H1 (cell line): ENCODE measurements at regions not wholly inside any gene's neighbourhood (a gene's known extent, or its start where the extent isn't known, plus 50 kb on each side); places are given as distances from the start of the nearest gene placed in this dataset.

ENCODE experiments used
- CTCF ChIA-PET: fragments of 300-600 bp; sonication (Branson Sonifier 250); formaldehyde crosslinking; loops from one replicate; lab custom pipeline; 2021; ENCODE audit not compliant: partially characterized antibody; lab: Charles Lee
- POLR2A ChIA-PET: fragments of 300-600 bp; sonication (Branson Sonifier 250); formaldehyde crosslinking; loops from one replicate; lab custom pipeline; 2021; ENCODE audit warnings: inconsistent platforms; ENCODE audit not compliant: partially characterized antibody; lab: Charles Lee
- DNase-seq, 2 experiments: peaks; one replicate each; pipeline versions ENCODE4 v3.0.0 to v3.0.0-alpha.2; 2010 to 2022; ENCODE audit warnings: low spot score in 2 of 2, low read depth in 1 of 2, mixed read lengths in 1 of 2
- FAIRE-seq: peaks from 2 replicates; lab custom pipeline; 2011; peaks lifted over from hg19 to GRCh38; lab: Jason Lieb, UNC
- H2AFZ ChIP-seq: 2 replicates; pipeline ENCODE4 v1.8.1; 2012; ENCODE audit warnings: low read length, inconsistent platforms
- H2AK5ac ChIP-seq: 2 replicates; pipeline ENCODE4 v1.6.1; 2013; ENCODE audit warnings: low read depth, low read length
- H2BK120ac ChIP-seq: replicated peaks from 2 replicates; pipeline ENCODE3; 2013; ENCODE audit warnings: low read depth, low read length, inconsistent platforms
- H2BK12ac ChIP-seq: 2 replicates; pipeline ENCODE4 v1.6.1; 2013; ENCODE audit warnings: low read depth, low read length
- H2BK15ac ChIP-seq: 2 replicates; pipeline ENCODE4 v1.6.1; 2013; ENCODE audit warnings: low read length
- H2BK20ac ChIP-seq: 2 replicates; pipeline ENCODE4 v1.6.1; 2013; ENCODE audit warnings: low read length
- H2BK5ac ChIP-seq: 2 replicates; pipeline ENCODE4 v1.6.1; 2013; ENCODE audit warnings: low read depth, low read length
- H3K14ac ChIP-seq: 2 replicates; pipeline ENCODE4 v1.6.1; 2013; ENCODE audit warnings: inconsistent platforms; ENCODE audit not compliant: insufficient read length
- H3K18ac ChIP-seq: 2 replicates; pipeline ENCODE4 v1.6.1; 2013; ENCODE audit warnings: low read length; ENCODE audit errors: extremely low read depth
- H3K23ac ChIP-seq: 2 replicates; pipeline ENCODE4 v1.6.1; 2013; ENCODE audit warnings: inconsistent platforms; ENCODE audit not compliant: insufficient read length
- H3K23me2 ChIP-seq: 2 replicates; pipeline ENCODE4 v1.6.1; 2013; ENCODE audit warnings: low read depth, low read length
- H3K27ac ChIP-seq: 2 replicates; pipeline ENCODE4 v1.6.1; 2011; ENCODE audit warnings: low read depth, low read length, inconsistent platforms
- H3K27me3 ChIP-seq, 4 experiments: replicated peaks in 1 of 4; 1 replicate in 1 of 4; 2 replicates in 3 of 4; pipeline versions ENCODE4 v1.6.1 to v1.8.1; 2011 to 2013; ENCODE audit warnings: low read length in 3 of 4, mild to moderate bottlenecking in 3 of 4, inconsistent platforms in 2 of 4, mixed read lengths in 2 of 4, moderate library complexity in 1 of 4; ENCODE audit not compliant: control insufficient read depth in 3 of 4, insufficient read depth in 3 of 4; ENCODE audit errors: extremely low read depth in 1 of 4
- H3K36me3 ChIP-seq, 4 experiments: 2 replicates each; pipeline versions ENCODE4 v1.6.1 to v1.8.1; 2011 to 2013; ENCODE audit warnings: mild to moderate bottlenecking in 4 of 4, low read length in 3 of 4, moderate library complexity in 2 of 4, control low read depth in 1 of 4, inconsistent platforms in 1 of 4; ENCODE audit not compliant: insufficient read depth in 4 of 4, control insufficient read depth in 2 of 4
- H3K4ac ChIP-seq: replicated peaks from 2 replicates; pipeline ENCODE3; 2013; ENCODE audit warnings: low read length, low read depth, mixed read lengths, inconsistent platforms; ENCODE audit not compliant: insufficient read length
- H3K4me1 ChIP-seq, 4 experiments: replicated peaks in 1 of 4; 1 replicate in 1 of 4; 2 replicates in 3 of 4; pipeline versions ENCODE4 v1.6.1 to v1.8.1; 2011 to 2013; ENCODE audit warnings: low read length in 3 of 4, inconsistent platforms in 2 of 4, mixed read lengths in 1 of 4; ENCODE audit not compliant: insufficient read depth in 4 of 4, control insufficient read depth in 3 of 4
- H3K4me2 ChIP-seq, 2 experiments: 2 replicates each; pipeline versions ENCODE4 v1.6.1 to v1.8.1; 2011 to 2013; ENCODE audit warnings: low read depth in 2 of 2, low read length in 2 of 2, control low read depth in 1 of 2, inconsistent platforms in 1 of 2, mild to moderate bottlenecking in 1 of 2; ENCODE audit not compliant: insufficient read depth in 1 of 2
- H3K4me3 ChIP-seq, 4 experiments: fragments of 200-600, 300-600 bp in 1 of 4; sonication (generic), shearing (Covaris generic), sonication (Bioruptor Twin) in 1 of 4; 2 replicates each; pipeline versions ENCODE4 v1.5.1 to v1.8.1; 2011 to 2016; ENCODE audit warnings: low read length in 4 of 4, low read depth in 3 of 4, control low read depth in 2 of 4, inconsistent platforms in 2 of 4, mild to moderate bottlenecking in 2 of 4, mixed read lengths in 1 of 4, moderate library complexity in 1 of 4; ENCODE audit not compliant: insufficient read depth in 2 of 4; ENCODE audit errors: extremely low read depth in 1 of 4
- H3K56ac ChIP-seq: replicated peaks from 2 replicates; pipeline ENCODE3; 2013; ENCODE audit warnings: low read depth, mild to moderate bottlenecking, mixed read lengths, low read length, inconsistent platforms; ENCODE audit not compliant: insufficient read length
- H3K79me1 ChIP-seq: 2 replicates; pipeline ENCODE4 v1.6.1; 2013; ENCODE audit warnings: low read depth, low read length, control low read depth
- H3K79me2 ChIP-seq, 2 experiments: 2 replicates each; pipeline versions ENCODE4 v1.6.1 to v1.8.1; 2012 to 2013; ENCODE audit warnings: low read length in 2 of 2, mild to moderate bottlenecking in 2 of 2, inconsistent platforms in 1 of 2; ENCODE audit not compliant: insufficient read depth in 2 of 2, control insufficient read depth in 1 of 2
- H3K9ac ChIP-seq, 4 experiments: replicated peaks in 1 of 4; 1 replicate in 1 of 4; 2 replicates in 3 of 4; pipeline versions ENCODE4 v1.6.1 to v1.8.1; 2011 to 2013; ENCODE audit warnings: low read depth in 3 of 4, low read length in 3 of 4, control low read depth in 2 of 4, mild to moderate bottlenecking in 2 of 4, moderate library complexity in 2 of 4, inconsistent platforms in 1 of 4; ENCODE audit errors: extremely low read depth in 1 of 4
- H3K9me3 ChIP-seq, 2 experiments: 2 replicates each; pipeline versions ENCODE4 v1.6.1 to v1.8.1; 2012 to 2013; ENCODE audit warnings: mild to moderate bottlenecking in 2 of 2, moderate library complexity in 2 of 2, control low read depth in 1 of 2, inconsistent platforms in 1 of 2, low read depth in 1 of 2, low read length in 1 of 2, mixed read lengths in 1 of 2; ENCODE audit not compliant: insufficient read depth in 2 of 2
- H4K20me1 ChIP-seq, 2 experiments: replicated peaks in 1 of 2; 2 replicates each; pipeline versions ENCODE3 to v1.8.1; 2011 to 2013; ENCODE audit warnings: inconsistent platforms in 2 of 2, low read length in 2 of 2, mild to moderate bottlenecking in 1 of 2; ENCODE audit not compliant: insufficient read depth in 2 of 2, control insufficient read depth in 1 of 2
- H4K5ac ChIP-seq: 2 replicates; pipeline ENCODE4 v1.6.1; 2013; ENCODE audit warnings: low read length, low read depth, mixed read lengths, inconsistent platforms; ENCODE audit not compliant: insufficient read length
- H4K8ac ChIP-seq: 2 replicates; pipeline ENCODE4 v1.8.0; 2013; ENCODE audit warnings: mild to moderate bottlenecking, moderate library complexity, low read length, inconsistent platforms; ENCODE audit not compliant: insufficient read depth; ENCODE audit errors: extremely low read depth
- H4K91ac ChIP-seq: replicated peaks from 2 replicates; pipeline ENCODE3; 2013; ENCODE audit warnings: low read length, mixed read lengths, inconsistent platforms; ENCODE audit not compliant: insufficient read length
- ATF3 ChIP-seq: IDR thresholded peaks from 2 replicates; pipeline ENCODE4 v1.6.1; 2011; ENCODE audit warnings: low read depth, mild to moderate bottlenecking, low read length; ENCODE audit not compliant: insufficient read depth
- BRCA1 ChIP-seq: IDR thresholded peaks from 2 replicates; pipeline ENCODE4 v1.6.1; 2012; ENCODE audit warnings: low read depth, low read length, improper control_type of control experiment
- CBX5 ChIP-seq: fragments of 300-800, 300-1000 bp; sonication (generic); IDR thresholded peaks from 2 replicates; pipeline ENCODE4 v1.7.1; 2016; ENCODE audit warnings: antibody characterized with exemption, low read length, low read depth
- CBX8 ChIP-seq: fragments of 300-800, 300-1000 bp; sonication (generic); IDR thresholded peaks from 2 replicates; pipeline ENCODE4 v1.7.1; 2016; ENCODE audit warnings: low read depth, low read length, borderline replicate concordance
- CHD1 ChIP-seq: IDR thresholded peaks from 2 replicates; pipeline ENCODE4 v1.6.1; 2012; ENCODE audit warnings: low read depth, low read length, improper control_type of control experiment
- HDAC6 ChIP-seq: IDR thresholded peaks from one replicate; pipeline ENCODE4 v1.7.1; 2012; ENCODE audit warnings: low read depth, mild to moderate bottlenecking, inconsistent platforms, low read length, moderate library complexity
- KDM1A ChIP-seq: fragments of 200-600, 300-600 bp; sonication (generic); IDR thresholded peaks from 2 replicates; pipeline ENCODE4 v1.7.1; 2016; ENCODE audit warnings: mild to moderate bottlenecking, low read length, borderline replicate concordance
- SAP30 ChIP-seq: fragments of 300-600 bp; sonication (generic); IDR thresholded peaks from 2 replicates; pipeline ENCODE4 v1.7.1; 2012; ENCODE audit warnings: low read length, moderate library complexity, mild to moderate bottlenecking, inconsistent platforms; ENCODE audit not compliant: insufficient read depth, insufficient replicate concordance
- SRF ChIP-seq: IDR thresholded peaks from 2 replicates; pipeline ENCODE4 v1.6.1; 2011; ENCODE audit warnings: mild to moderate bottlenecking, low read depth, low read length, moderate library complexity
- SUZ12 ChIP-seq: fragments of 200-600 bp; sonication (generic); IDR thresholded peaks from 2 replicates; pipeline ENCODE4 v1.6.1; 2012; ENCODE audit warnings: mild to moderate bottlenecking, inconsistent platforms, low read length, moderate library complexity, mixed read lengths
- TAF1 ChIP-seq: IDR thresholded peaks from 2 replicates; pipeline ENCODE4 v1.6.1; 2011; ENCODE audit warnings: mild to moderate bottlenecking, low read depth, low read length
- TAF7 ChIP-seq: optimal IDR thresholded peaks from 2 replicates; pipeline ENCODE3; 2011; ENCODE audit warnings: low read depth, mild to moderate bottlenecking, inconsistent platforms, low read length, moderate library complexity, borderline replicate concordance
- TBP ChIP-seq: IDR thresholded peaks from 2 replicates; pipeline ENCODE4 v1.6.1; 2011; ENCODE audit warnings: low read depth, low read length, improper control_type of control experiment
- WGBS, 2 experiments: shearing (Covaris generic) in 1 of 2; methylation state at CpG; one replicate each; pipeline versions ENCODE4 v1.1.6 to v1.1.7; 2013 to 2015; ENCODE audit warnings: low lambda C conversion rate in 2 of 2, mixed read lengths in 2 of 2, inconsistent platforms in 1 of 2, low coverage in 1 of 2, missing lambda C conversion rate in 1 of 2; ENCODE audit not compliant: insufficient replicate concordance in 2 of 2, insufficient coverage in 1 of 2, insufficient read length in 1 of 2; ENCODE audit errors: extremely low coverage in 1 of 2, missing lambda C conversion rate in 1 of 2; 5-methylcytosine and 5-hydroxymethylcytosine counted together

GRCh38 chr18:73696171-73696570 lies 451.5 kb downstream of the FBXO15 start:
- DNase-seq (no peak), FAIRE-seq (no peak)
- TF ChIP-seq TAF7 (no peak), SAP30 (no peak), KDM1A (no peak), CBX8 (no peak), TAF1 (no peak), SRF (no peak), TBP (no peak), CBX5 (no peak), BRCA1 (no peak), SUZ12 (no peak), HDAC6 (no peak), ATF3 (no peak), CHD1 (no peak)
- H3K4ac ChIP-seq: no peak overlapping the region
- no peak overlapping the region for H2BK20ac ChIP-seq
- no peak overlapping the region for H3K4me3 ChIP-seq
- no peaks in the 10 kb centered on the region for H3K27me3 ChIP-seq
- no peak overlapping the region for H2BK120ac ChIP-seq
- H2BK12ac ChIP-seq: no peak overlapping the region
- no peak overlapping the region for H3K9ac ChIP-seq
- H3K56ac ChIP-seq: no peak overlapping the region
- H4K8ac ChIP-seq: no peak overlapping the region
- H3K79me1 ChIP-seq: no peaks in the 10 kb centered on the region
- no peaks in the 10 kb centered on the region for H3K4me1 ChIP-seq
- H3K23ac ChIP-seq: no peak overlapping the region
- no peak overlapping the region for H3K14ac ChIP-seq
- H3K18ac ChIP-seq: no peak overlapping the region
- H3K27ac ChIP-seq: no peak overlapping the region
- no peak overlapping the region for H4K91ac ChIP-seq
- no peaks in the 10 kb centered on the region for H3K9me3 ChIP-seq
- H2AK5ac ChIP-seq: no peak overlapping the region
- H2AFZ ChIP-seq: no peak overlapping the region
- H3K36me3 ChIP-seq: no peaks in the 10 kb centered on the region
- no peak overlapping the region for H3K4me2 ChIP-seq
- no peak overlapping the region for H2BK15ac ChIP-seq
- H2BK5ac ChIP-seq: no peak overlapping the region
- no peaks in the 10 kb centered on the region for H4K20me1 ChIP-seq
- no peaks in the 10 kb centered on the region for H3K79me2 ChIP-seq
- POLR2A ChIA-PET: no interaction called here
- 91% methylated on average over 3 of the region's 3 CpGs; no CpG with 5 or more reads in 1 of the 2 experiments for WGBS, 2 experiments
- CTCF ChIA-PET: interaction anchor here (0.8 kb wide), 1 partner anchor 32 kb away, joined by 4 read pairs; no protein-coding TSS in a partner anchor
- no peak overlapping the region for H4K5ac ChIP-seq
- no peaks in the 10 kb centered on the region for H3K23me2 ChIP-seq
